NCI-H2029 (cell line): ENCODE measurements at regions not wholly inside any gene's neighbourhood (a gene's known extent, or its start where the extent isn't known, plus 50 kb on each side); places are given as distances from the start of the nearest gene placed in this dataset.
"Not testable (repeated sequence)": the region's sequence is repeated elsewhere in the genome, so short reads cannot be mapped to it uniquely, and the experiment has no call there.

Experiments used
- DNase-seq: peaks from one replicate; lab custom pipeline; 2025; lab: John Stamatoyannopoulos, UW

GRCh38 chr16:86869288-86870022, 291.1 kb downstream of the FOXL1 start:
- DNase-seq = no peak

- DNase-seq = no peak
Observed at GRCh38 chr16:86870380-86870779, 292.0 kb downstream of the FOXL1 start.

GRCh38 chr16:86872131-86872530, 293.8 kb downstream of the FOXL1 start:
- DNase-seq = no peak

- no peak for DNase-seq
Observed at GRCh38 chr16:86872833-86873232, 294.5 kb downstream of the FOXL1 start.

GRCh38 chr16:86874141-86874540, 295.8 kb downstream of the FOXL1 start:
- DNase-seq = no peak

GRCh38 chr16:86876499-86876898, 298.1 kb downstream of the FOXL1 start:
- no peak for DNase-seq

GRCh38 chr16:86877108-86877507, 298.8 kb downstream of the FOXL1 start:
- DNase-seq = no peak

- DNase-seq = no peak
Observed at GRCh38 chr16:86877835-86878234, 299.5 kb downstream of the FOXL1 start.

- no peak for DNase-seq
Observed at GRCh38 chr16:86878236-86879080, 300.1 kb downstream of the FOXL1 start.

GRCh38 chr16:86879268-86879667, 300.9 kb downstream of the FOXL1 start:
- DNase-seq = no peak

GRCh38 chr16:86880316-86881117, 302.2 kb downstream of the FOXL1 start:
- DNase-seq = no peak

- DNase-seq = no peak
Observed at GRCh38 chr16:86881118-86881510, 302.8 kb downstream of the FOXL1 start.

- DNase-seq = no peak
Observed at GRCh38 chr16:86881861-86882273, 303.5 kb downstream of the FOXL1 start.

- no peak for DNase-seq
Observed at GRCh38 chr16:86882586-86883280, 304.4 kb downstream of the FOXL1 start.

- no peak for DNase-seq
Observed at GRCh38 chr16:86883583-86884389, 305.4 kb downstream of the FOXL1 start.

GRCh38 chr16:86884390-86884650, 306.0 kb downstream of the FOXL1 start:
- DNase-seq = no peak

- no peak for DNase-seq
Observed at GRCh38 chr16:86885139-86885538, 306.8 kb downstream of the FOXL1 start.

GRCh38 chr16:86886651-86887050, 308.3 kb downstream of the FOXL1 start:
- no peak for DNase-seq

- DNase-seq = no peak
Observed at GRCh38 chr16:86887416-86887815, 309.1 kb downstream of the FOXL1 start.

- DNase-seq = no peak
Observed at GRCh38 chr16:86888231-86889053, 310.1 kb downstream of the FOXL1 start.

- not testable (repeated sequence) for DNase-seq
Observed at GRCh38 chr16:86889054-86889366, 310.7 kb downstream of the FOXL1 start.
